ENCODE measurements at regions not wholly inside any gene's neighbourhood (a gene's known extent, or its start where the extent isn't known, plus 50 kb on each side); places are given as distances from the start of the nearest gene placed in this dataset.
"Not testable (repeated sequence)": the region's sequence is repeated elsewhere in the genome, so short reads cannot be mapped to it uniquely, and the experiment has no call there.

- Histone ChIP-seq H3K27ac (no peak overlapping the region), H3K9me3 (no peaks in the 10 kb centered on the region), H3K27me3 (no peaks in the 10 kb centered on the region), H3K36me3 (ENCODE audit: low read depth, missing control alignments) (no peaks in the 10 kb centered on the region), H3K4me1 (no peaks in the 10 kb centered on the region), H3K4me3 (no peak overlapping the region)
- WGBS, 2 donors, result 63 to 71% methylated on average over 3 of the region's 3 CpGs
- no peak for TF ChIP-seq CTCF (IDR thresholded peaks at IDR 0.05)
- no peak for TF ChIP-seq POLR2A (IDR thresholded peaks at IDR 0.05)
- DNase-seq, result no peak
- intact Hi-C loops (cut with DNase I; ENCODE audit: low total_unique reads), result no loop called here
Observed at GRCh38 chr13:60838581-60838980, 441.6 kb downstream of the TDRD3 start.

GRCh38 chr13:60837806-60838205, 440.8 kb downstream of the TDRD3 start:
- Histone ChIP-seq H3K36me3 (ENCODE audit: low read depth, missing control alignments) (no peaks in the 10 kb centered on the region), H3K4me3 (no peak overlapping the region), H3K27me3 (no peaks in the 10 kb centered on the region), H3K9me3 (no peaks in the 10 kb centered on the region), H3K27ac (no peak overlapping the region), H3K4me1 (no peaks in the 10 kb centered on the region)
- intact Hi-C loops (cut with DNase I; ENCODE audit: low total_unique reads), result no loop called here
- DNase-seq, result no peak
- WGBS, 2 donors, result 67 to 76% methylated on average over 1 of the region's 1 CpG
- no peak for TF ChIP-seq CTCF (IDR thresholded peaks at IDR 0.05)
- TF ChIP-seq POLR2A (IDR thresholded peaks at IDR 0.05), result no peak

GRCh38 chr13:60836821-60837220, 439.8 kb downstream of the TDRD3 start:
- Histone ChIP-seq H3K27me3 (no peaks in the 10 kb centered on the region), H3K4me3 (no peak overlapping the region), H3K9me3 (no peaks in the 10 kb centered on the region), H3K36me3 (ENCODE audit: low read depth, missing control alignments) (no peaks in the 10 kb centered on the region), H3K4me1 (no peaks in the 10 kb centered on the region), H3K27ac (no peak overlapping the region)
- TF ChIP-seq CTCF (IDR thresholded peaks at IDR 0.05) (no peak), POLR2A (IDR thresholded peaks at IDR 0.05) (no peak)
- WGBS, 2 donors, result 77 to 85% methylated on average over 4 of the region's 4 CpGs
- intact Hi-C loops (cut with DNase I; ENCODE audit: low total_unique reads), result no loop called here
- DNase-seq, result no peak

- DNase-seq, result no peak
- WGBS, 2 donors, result 65 to 85% methylated on average over 1 of the region's 1 CpG
Observed at GRCh38 chr13:60811581-60811980, 414.6 kb downstream of the TDRD3 start.

GRCh38 chr13:60805640-60806039, 408.6 kb downstream of the TDRD3 start:
- H3K27ac ChIP-seq; intact Hi-C loops (cut with DNase I; ENCODE audit: low total_unique reads); H3K4me1 ChIP-seq; H3K36me3 ChIP-seq (ENCODE audit: low read depth, missing control alignments); H3K9me3 ChIP-seq; DNase-seq; H3K4me3 ChIP-seq; H3K27me3 ChIP-seq: not testable (repeated sequence)
- 86 to 96% methylated on average over 11 to 13 of the region's 13 CpGs for WGBS, 2 donors

More at GRCh38 chr13:60811581-60811980, 414.6 kb downstream of the TDRD3 start:
- Histone ChIP-seq H3K4me1 (no peaks in the 10 kb centered on the region), H3K36me3 (ENCODE audit: low read depth, missing control alignments) (no peaks in the 10 kb centered on the region), H3K27me3 (no peaks in the 10 kb centered on the region), H3K9me3 (no peaks in the 10 kb centered on the region), H3K27ac (no peak overlapping the region), H3K4me3 (no peak overlapping the region)
- TF ChIP-seq POLR2A (IDR thresholded peaks at IDR 0.05), result no peak
- no peak for TF ChIP-seq CTCF (IDR thresholded peaks at IDR 0.05)
- intact Hi-C loops (cut with DNase I; ENCODE audit: low total_unique reads), result no loop called here
